DND-41 (cell line): ENCODE measurements at regions not wholly inside any gene's neighbourhood (a gene's known extent, or its start where the extent isn't known, plus 50 kb on each side); places are given as distances from the start of the nearest gene placed in this dataset.

Experiments
- CTCF ChIP-seq: IDR thresholded peaks from 2 replicates; pipeline ENCODE4 v1.5.1; 2012; ENCODE audit warnings: borderline replicate concordance, low read length, moderate library complexity, mild to moderate bottlenecking; ENCODE audit not compliant: poor library complexity, severe bottlenecking; ENCODE audit errors: extremely low read depth
- EZH2 ChIP-seq: IDR thresholded peaks from 3 replicates; pipeline ENCODE4 v1.6.1; 2012; ENCODE audit warnings: borderline replicate concordance, low read depth, mild to moderate bottlenecking, moderate library complexity, low read length, inconsistent platforms; ENCODE audit not compliant: severe bottlenecking

GRCh38 chr1:58842941-58843340, 59.1 kb upstream of the JUN start:
- no peak for TF ChIP-seq CTCF
- no peak for TF ChIP-seq EZH2
